ENCODE measurements at regions not wholly inside any gene's neighbourhood (a gene's known extent, or its start where the extent isn't known, plus 50 kb on each side); places are given as distances from the start of the nearest gene placed in this dataset.
"Not testable (repeated sequence)": the region's sequence is repeated elsewhere in the genome, so short reads cannot be mapped to it uniquely, and the experiment has no call there.

GRCh38 chr14:96688629-96689028, 108.6 kb upstream of the VRK1 start:
- no peak for DNase-seq

GRCh38 chr14:96690713-96691383, 106.3 kb upstream of the VRK1 start:
- DNase-seq = no peak

DNA sequence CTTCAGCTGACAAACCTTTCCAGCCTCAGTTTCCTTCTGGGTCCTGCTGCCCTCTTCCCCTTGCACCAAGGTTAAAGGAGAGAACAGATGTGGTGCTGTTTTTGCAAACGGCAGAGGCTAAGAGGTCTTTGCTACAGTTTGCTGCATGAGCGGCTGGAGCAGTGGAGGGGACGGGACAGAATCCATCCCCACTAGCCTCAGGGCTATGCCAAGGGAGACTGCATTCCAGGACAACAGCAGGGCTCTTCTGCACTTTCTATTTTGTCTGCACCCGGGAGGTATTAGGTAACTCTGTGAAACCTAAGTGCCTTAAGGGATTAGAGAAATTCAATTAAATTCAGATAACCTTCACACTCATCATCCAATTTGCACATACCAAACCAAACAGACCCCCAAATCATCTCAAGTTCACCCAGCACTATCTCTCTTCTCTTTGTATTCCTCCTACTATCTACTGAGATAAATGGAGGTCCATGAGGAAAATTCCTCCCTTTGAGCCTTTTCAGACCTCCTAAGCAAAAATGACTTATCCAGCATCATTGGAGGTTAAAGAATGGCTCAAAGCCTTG, 103.8 kb upstream of the VRK1 start:
- no peak for DNase-seq

DNA sequence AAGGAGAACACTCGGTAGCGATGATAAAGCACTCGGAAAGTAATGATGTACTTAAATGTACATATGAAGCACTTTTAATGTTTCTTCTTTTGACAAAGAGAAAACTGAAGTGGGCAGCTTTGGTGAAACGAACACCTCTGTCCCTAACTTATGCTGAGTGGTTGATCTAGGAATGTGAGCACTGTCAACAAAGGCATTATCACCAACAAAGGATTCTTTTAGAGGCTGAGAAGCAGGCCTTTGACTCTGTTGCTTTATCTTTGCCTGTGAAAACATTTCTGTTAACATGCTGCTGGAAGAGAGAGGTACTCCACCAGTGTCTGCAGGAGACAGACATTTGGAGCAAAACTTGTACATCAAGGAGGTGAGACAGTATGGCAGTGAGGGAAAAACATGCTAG, 103.2 kb upstream of the VRK1 start:
- DNase-seq = no peak

DNA sequence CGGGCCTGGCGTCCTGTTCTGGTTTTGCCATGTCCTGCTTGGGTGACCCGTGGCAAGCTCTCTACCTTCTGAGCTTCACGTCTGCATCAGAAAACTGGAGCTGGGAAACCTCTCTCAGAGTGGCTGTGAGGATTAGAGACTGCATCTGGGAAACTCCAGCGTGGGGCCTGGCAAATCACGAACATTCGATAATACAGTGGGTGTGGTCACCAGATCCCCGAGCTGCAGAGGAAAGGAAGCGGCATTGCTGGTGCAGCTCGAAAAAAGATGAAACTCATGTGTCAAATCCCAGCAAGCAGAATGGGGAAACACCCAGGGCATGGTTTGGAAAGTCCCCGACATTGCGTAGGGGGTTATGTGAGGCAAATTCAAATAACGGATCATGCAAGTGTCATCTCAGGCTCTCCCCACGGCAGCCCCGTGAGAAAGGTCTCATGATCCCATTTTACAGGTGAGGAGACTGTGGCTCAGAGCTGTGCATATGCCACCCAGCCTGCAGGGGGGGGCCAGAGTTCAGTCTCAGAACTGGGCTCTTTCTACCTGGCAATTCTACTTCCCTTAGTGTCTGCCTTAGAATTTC, 98.1 kb upstream of the VRK1 start:
- DNase-seq = no peak

- no peak for DNase-seq
These were observed 97.5 kb upstream of the VRK1 start for GRCh38 chr14:96699666-96700065.

DNA sequence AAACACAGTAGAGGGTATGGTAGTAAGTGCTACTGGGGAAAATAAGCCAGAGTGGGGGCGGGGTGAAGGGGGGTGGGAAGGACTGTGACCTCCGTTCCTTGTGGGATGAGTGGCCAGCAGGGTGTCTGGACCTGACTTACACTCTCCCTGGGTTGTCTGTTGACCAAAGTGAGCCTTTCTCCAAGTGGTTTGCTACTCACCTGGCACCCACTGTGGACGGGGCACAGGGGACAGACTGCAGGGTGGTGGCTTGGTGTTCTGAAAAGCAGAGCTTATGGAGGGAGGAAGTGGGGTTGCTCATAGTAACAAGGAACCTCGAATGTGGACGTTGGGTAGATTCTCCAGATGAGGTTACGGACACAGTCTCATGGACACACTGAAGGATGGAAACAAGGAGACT, 94.4 kb upstream of the VRK1 start:
- no peak for DNase-seq

DNA sequence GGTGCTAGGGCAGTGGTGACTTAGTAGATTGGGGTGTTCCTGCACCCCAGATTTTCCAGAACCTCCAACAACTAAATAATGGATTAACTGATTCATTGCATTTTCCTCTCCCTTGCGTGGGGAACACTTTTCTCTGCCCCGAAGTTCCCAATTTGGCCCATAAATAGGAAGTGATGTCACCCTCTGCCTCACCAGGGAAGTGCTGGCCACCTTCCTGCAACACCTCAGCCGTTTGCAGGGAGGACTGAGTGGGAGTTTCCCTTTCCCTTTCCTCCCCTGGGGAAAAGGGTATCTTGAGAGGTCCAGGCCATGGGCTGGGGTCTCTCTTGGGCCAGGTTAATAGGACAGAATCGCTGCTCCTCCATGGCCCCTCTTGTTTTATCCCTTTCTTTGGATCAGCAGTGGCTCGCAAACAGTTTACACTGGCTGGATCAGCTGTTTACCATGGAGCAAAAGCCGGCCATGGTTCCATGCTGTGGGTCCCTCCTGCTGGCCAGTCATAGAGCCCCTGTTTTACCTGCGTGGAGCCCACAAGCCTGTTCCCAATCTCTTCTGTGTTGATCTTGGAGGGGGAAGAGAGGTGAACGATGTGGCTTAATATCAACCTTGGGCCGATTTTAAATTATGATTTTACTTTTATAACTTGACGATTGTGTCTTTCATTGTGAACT, 91.6 kb upstream of the VRK1 start:
- DNase-seq = no peak

- DNase-seq = no peak
These were observed 90.3 kb upstream of the VRK1 start for GRCh38 chr14:96706893-96707292.

- no peak for DNase-seq
These were observed 87.0 kb upstream of the VRK1 start for GRCh38 chr14:96710060-96710666.

GRCh38 chr14:96711559-96712267, 85.5 kb upstream of the VRK1 start:
- DNase-seq = no peak

DNA sequence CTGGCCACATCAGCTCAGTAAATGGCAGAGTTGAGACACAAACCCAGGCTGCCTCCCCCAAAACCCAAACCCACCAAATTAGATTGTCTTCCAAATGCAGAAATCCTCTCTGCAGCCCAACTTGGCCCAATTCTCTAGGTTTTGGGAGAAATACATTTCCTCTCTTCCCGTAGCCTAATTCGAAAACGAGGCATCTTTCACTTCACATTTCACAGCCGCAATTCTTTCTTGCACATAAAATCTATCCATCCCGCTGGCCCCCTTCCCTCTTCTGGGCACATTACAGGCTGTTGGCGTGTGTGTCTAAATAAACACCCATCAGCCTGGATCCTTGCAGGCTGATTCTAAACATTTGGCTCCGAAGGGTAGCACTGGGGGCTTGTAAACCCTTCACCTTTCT, 83.8 kb upstream of the VRK1 start:
- no peak for DNase-seq

- DNase-seq = not testable (repeated sequence)
These were observed 82.6 kb upstream of the VRK1 start for GRCh38 chr14:96714537-96714936.

- DNase-seq = no peak
These were observed 80.1 kb upstream of the VRK1 start for GRCh38 chr14:96717116-96717515.

DNA sequence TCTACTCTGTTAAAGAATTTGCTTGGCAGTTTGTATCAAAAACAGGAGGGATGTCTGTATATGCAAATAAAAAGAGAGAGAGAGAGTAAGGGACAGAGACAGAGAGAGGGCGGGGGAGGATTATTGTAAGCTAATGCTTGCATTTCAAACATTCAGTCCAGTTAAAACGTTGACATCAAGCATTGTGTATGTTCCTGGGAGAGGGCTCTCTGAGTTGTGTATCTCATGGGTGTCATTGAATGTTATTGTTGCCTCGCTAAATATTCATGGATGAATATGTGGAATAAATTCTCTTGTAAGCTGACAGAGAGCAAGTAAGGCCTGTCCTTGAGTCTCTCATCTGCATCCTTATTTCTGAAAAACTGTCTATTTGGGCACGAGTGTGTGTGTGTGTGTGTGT, 78.8 kb upstream of the VRK1 start:
- no peak for DNase-seq

DNA sequence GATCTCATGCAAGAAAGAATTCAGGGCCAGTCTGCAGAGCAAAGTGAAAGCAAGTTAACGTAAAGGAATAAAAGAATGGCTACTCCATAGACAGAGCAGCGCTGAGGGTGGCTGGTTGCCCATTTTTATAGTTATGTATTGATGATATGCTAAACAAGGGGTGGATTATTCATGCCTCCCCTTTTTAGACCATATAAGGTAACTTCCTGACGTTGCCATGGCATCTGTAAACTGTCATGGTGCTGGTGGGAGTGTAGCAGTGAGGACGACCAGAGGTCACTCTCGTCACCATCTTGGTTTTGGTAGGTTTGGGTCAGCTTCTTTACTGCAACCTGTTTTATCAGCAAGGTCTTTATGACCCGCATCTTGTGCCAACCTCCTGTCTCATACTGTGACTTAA, 76.5 kb upstream of the VRK1 start:
- DNase-seq = not testable (repeated sequence)

DNA sequence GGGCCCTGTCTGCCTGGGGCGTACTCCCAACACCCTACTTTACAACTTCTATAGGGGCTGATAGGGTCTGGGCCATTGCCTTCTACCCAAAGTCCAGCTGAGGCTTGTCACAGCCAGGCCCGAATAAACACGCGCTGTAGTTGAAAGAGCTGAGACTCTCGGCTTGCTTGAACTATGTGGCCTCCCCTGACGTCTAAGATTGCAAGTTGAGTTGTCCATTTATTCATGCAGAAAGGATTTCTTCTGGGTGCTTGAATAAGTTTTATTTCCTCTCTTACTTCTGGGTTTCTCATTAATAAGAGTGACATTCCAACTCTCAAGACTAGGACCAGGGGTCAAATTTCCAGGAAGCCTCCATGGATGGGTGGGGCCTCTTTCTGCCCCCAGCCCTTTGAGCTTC, 74.4 kb upstream of the VRK1 start:
- no peak for DNase-seq

GRCh38 chr14:96723946-96724345, 73.2 kb upstream of the VRK1 start:
- DNase-seq = no peak

DNA sequence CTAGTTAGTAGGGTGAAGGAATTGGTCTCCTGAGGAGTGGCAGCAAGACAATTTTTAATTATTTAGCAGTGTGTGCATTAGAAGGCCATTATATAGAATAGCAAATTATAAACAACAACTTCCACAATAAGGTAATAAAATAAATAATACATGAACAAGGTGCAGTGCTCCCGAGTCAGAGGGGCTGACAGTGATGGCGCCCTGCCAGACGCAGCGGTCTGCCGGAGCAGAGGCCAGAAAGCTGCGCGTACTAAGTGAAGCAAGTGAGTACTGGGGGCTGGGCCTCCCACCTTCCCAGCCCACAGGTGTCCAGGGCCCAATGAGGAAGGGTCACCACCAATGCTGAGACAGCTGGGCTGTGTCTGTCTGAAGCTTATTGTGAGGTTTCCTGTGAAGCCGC, 72.0 kb upstream of the VRK1 start:
- DNase-seq = no peak

DNA sequence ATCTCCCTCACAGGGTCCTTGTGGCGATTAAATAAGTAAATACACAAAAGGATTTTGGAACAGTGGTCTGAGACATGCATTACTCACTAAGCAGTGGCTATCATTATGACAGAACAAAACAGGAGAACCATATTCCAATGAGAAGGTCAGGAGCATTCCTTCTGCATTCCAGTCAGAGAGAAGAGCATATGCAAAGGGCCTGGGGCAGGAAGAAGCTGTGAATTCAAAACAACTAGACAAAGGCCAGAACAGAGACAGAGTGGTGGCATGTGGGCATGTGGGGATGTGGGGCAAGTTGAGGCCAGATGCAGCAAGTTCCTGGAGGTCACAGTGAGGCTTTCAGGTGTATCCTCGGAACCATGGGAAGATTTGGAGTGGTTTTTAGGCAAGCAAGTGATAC, 70.1 kb upstream of the VRK1 start:
- DNase-seq = no peak

DNA sequence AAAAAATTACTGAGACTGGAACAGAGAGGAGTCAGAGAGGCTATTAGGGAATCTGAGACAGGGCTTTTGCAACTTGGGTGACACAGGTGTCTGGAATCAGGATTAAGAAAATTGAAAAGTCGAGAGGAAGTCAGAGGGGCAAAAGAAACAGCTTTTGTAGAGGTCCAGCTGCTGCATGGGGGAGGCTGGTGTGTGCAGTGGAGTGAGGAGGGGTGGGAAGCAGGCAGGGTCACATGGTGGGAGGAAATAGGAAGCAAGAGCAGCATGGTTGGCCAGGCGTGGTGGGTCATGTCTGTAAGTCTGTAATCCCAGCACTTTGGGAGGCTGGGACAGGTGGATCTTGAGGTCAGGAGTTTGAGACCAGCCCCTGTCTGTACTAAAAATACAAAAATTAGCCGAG, 69.7 kb upstream of the VRK1 start:
- peak; percentile 87 for DNase-seq

- DNase-seq = no peak
These were observed 69.0 kb upstream of the VRK1 start for GRCh38 chr14:96727980-96728717.
